NT2/D1 (cell line): ENCODE measurements at regions not wholly inside any gene's neighbourhood (a gene's known extent, or its start where the extent isn't known, plus 50 kb on each side); places are given as distances from the start of the nearest gene placed in this dataset.

ENCODE experiments used
- YY1 ChIP-seq: IDR thresholded peaks from 2 replicates; pipeline ENCODE4 v1.6.1; 2011; ENCODE audit not compliant: insufficient read length, insufficient read depth
- ZNF274 ChIP-seq: IDR thresholded peaks from 2 replicates; pipeline ENCODE4 v1.6.1; 2011; ENCODE audit warnings: mild to moderate bottlenecking, low read depth, low read length

GRCh38 chr3:162699291-162699690, 1202.7 kb downstream of the OTOL1 start:
- TF ChIP-seq YY1 (no peak), ZNF274 (no peak)
